Ectodermal cell (in vitro differentiated cells): ENCODE measurements at regions not wholly inside any gene's neighbourhood (a gene's known extent, or its start where the extent isn't known, plus 50 kb on each side); places are given as distances from the start of the nearest gene placed in this dataset.

ENCODE experiments used
- H3K27ac ChIP-seq: 2 replicates; pipeline ENCODE4 v1.7.0; 2013; ENCODE audit warnings: mild to moderate bottlenecking, low read depth, low read length; ENCODE audit not compliant: insufficient read depth, poor library complexity, severe bottlenecking
- H3K27me3 ChIP-seq: 2 replicates; pipeline ENCODE4 v1.7.0; 2013; ENCODE audit warnings: mild to moderate bottlenecking, low read length; ENCODE audit not compliant: insufficient read depth, control insufficient read depth, poor library complexity, severe bottlenecking
- H3K36me3 ChIP-seq: one replicate; pipeline ENCODE4 v1.7.0; 2013; ENCODE audit warnings: low read length; ENCODE audit not compliant: control insufficient read depth, insufficient read depth
- H3K4me1 ChIP-seq: one replicate; pipeline ENCODE4 v1.7.0; 2013; ENCODE audit warnings: low read length; ENCODE audit not compliant: control insufficient read depth, insufficient read depth
- H3K4me3 ChIP-seq: 2 replicates; pipeline ENCODE4 v1.7.0; 2013; ENCODE audit warnings: low read depth, low read length, control low read depth; ENCODE audit not compliant: insufficient read depth
- H3K9me3 ChIP-seq: 2 replicates; pipeline ENCODE4 v1.7.0; 2013; ENCODE audit warnings: mild to moderate bottlenecking, low read length, moderate library complexity; ENCODE audit not compliant: control insufficient read depth
- WGBS, 2 experiments: methylation state at CpG; one replicate each; pipeline ENCODE4 v1.1.7; 2013; ENCODE audit warnings: missing lambda C conversion rate in 2 of 2; 5-methylcytosine and 5-hydroxymethylcytosine counted together

GRCh38 chr17:45733781-45734180 lies 50.3 kb upstream of the CRHR1 start:
- peaks cover 3% of the 10 kb centered on the region for H3K4me1 ChIP-seq
- WGBS, 2 experiments = 43% methylated on average over 2 of the region's 2 CpGs
- H3K27ac ChIP-seq = no peak overlapping the region
- H3K9me3 ChIP-seq = no peaks in the 10 kb centered on the region
- H3K36me3 ChIP-seq = no peaks in the 10 kb centered on the region
- peaks cover 13% of the 10 kb centered on the region for H3K27me3 ChIP-seq
- no peak overlapping the region for H3K4me3 ChIP-seq
